ENCODE measurements at regions not wholly inside any gene's neighbourhood (a gene's known extent, or its start where the extent isn't known, plus 50 kb on each side); places are given as distances from the start of the nearest gene placed in this dataset.

GRCh38 chr7:46581268-46581667, 660.2 kb upstream of the IGFBP3 start:
- H3K4me3 ChIP-seq (ENCODE audit: low read depth, low read length): no peak overlapping the region
- TF ChIP-seq CTCF (IDR thresholded peaks at IDR 0.05; ENCODE audit: low read depth, low read length, missing control alignments): no peak

GRCh38 chr7:46580766-46581165, 659.7 kb upstream of the IGFBP3 start:
- DNase-seq (ENCODE audit: low read depth): no peak
- H3K4me3 ChIP-seq (ENCODE audit: low read depth, low read length): no peak overlapping the region
- no peak for TF ChIP-seq CTCF (IDR thresholded peaks at IDR 0.05; ENCODE audit: low read depth, low read length, missing control alignments)

More at GRCh38 chr7:46581268-46581667, 660.2 kb upstream of the IGFBP3 start:
- DNase-seq (ENCODE audit: low read depth): no peak

GRCh38 chr7:46577394-46577793, 656.3 kb upstream of the IGFBP3 start:
- H3K4me3 ChIP-seq (ENCODE audit: low read depth, low read length): no peak overlapping the region
- DNase-seq (ENCODE audit: low read depth): no peak
- TF ChIP-seq CTCF (IDR thresholded peaks at IDR 0.05; ENCODE audit: low read depth, low read length, missing control alignments): no peak

GRCh38 chr7:46576950-46577349, 655.9 kb upstream of the IGFBP3 start:
- no peak overlapping the region for H3K4me3 ChIP-seq (ENCODE audit: low read depth, low read length)
- TF ChIP-seq CTCF (IDR thresholded peaks at IDR 0.05; ENCODE audit: low read depth, low read length, missing control alignments): no peak
- DNase-seq (ENCODE audit: low read depth): no peak

- no peak for DNase-seq (ENCODE audit: low read depth)
- TF ChIP-seq CTCF (IDR thresholded peaks at IDR 0.05; ENCODE audit: low read depth, low read length, missing control alignments): no peak
Observed at GRCh38 chr7:46572691-46573090, 651.6 kb upstream of the IGFBP3 start.

GRCh38 chr7:46571996-46572395, 650.9 kb upstream of the IGFBP3 start:
- TF ChIP-seq CTCF (IDR thresholded peaks at IDR 0.05; ENCODE audit: low read depth, low read length, missing control alignments): no peak
- H3K4me3 ChIP-seq (ENCODE audit: low read depth, low read length): no peak overlapping the region
- DNase-seq (ENCODE audit: low read depth): no peak

More at GRCh38 chr7:46572691-46573090, 651.6 kb upstream of the IGFBP3 start:
- H3K4me3 ChIP-seq (ENCODE audit: low read depth, low read length): no peak overlapping the region

- TF ChIP-seq CTCF (IDR thresholded peaks at IDR 0.05; ENCODE audit: low read depth, low read length, missing control alignments): no peak
- DNase-seq (ENCODE audit: low read depth): no peak
- no peak overlapping the region for H3K4me3 ChIP-seq (ENCODE audit: low read depth, low read length)
Observed at GRCh38 chr7:46569133-46569465, 648.0 kb upstream of the IGFBP3 start.
